ENCODE measurements at regions not wholly inside any gene's neighbourhood (a gene's known extent, or its start where the extent isn't known, plus 50 kb on each side); places are given as distances from the start of the nearest gene placed in this dataset.
A peak's percentile ranks its signal among the peaks of the same experiment; 100 is the strongest.

GRCh38 chr13:97901716-97902115 is 51.8 kb upstream of the IPO5 start:
- H2BK120ac ChIP-seq (ENCODE audit: low read depth, low read length): no peak overlapping the region
- CTCF ChIA-PET: interaction anchor here (0.6 to 1.1 kb wide), 3 partner anchors 10 to 516 kb away, joined by 4 to 5 read pairs (median 4); no protein-coding TSS in a partner anchor

More at GRCh38 chr13:97901716-97902115, 51.8 kb upstream of the IPO5 start:
- H4K5ac ChIP-seq (ENCODE audit: low read depth, low read length): no peak overlapping the region
- peaks cover 2% of the 10 kb centered on the region for H3K27me3 ChIP-seq (ENCODE audit: control insufficient read depth, insufficient read depth, low read length)
- no peak for TF ChIP-seq RAD21 (IDR thresholded peaks at IDR 0.05; ENCODE audit: low read length)
- TF ChIP-seq MXI1 (IDR thresholded peaks at IDR 0.05; ENCODE audit: borderline replicate concordance, low read depth, low read length): no peak
- no peak for TF ChIP-seq POLR2A (IDR thresholded peaks at IDR 0.05; ENCODE audit: low read depth, low read length)
- no peak for TF ChIP-seq RCOR1 (IDR thresholded peaks at IDR 0.05; ENCODE audit: insufficient replicate concordance, low read length)
- no peak for TF ChIP-seq CHD1 (IDR thresholded peaks at IDR 0.05; ENCODE audit: low read depth, low read length)
- no peak for TF ChIP-seq BHLHE40 (IDR thresholded peaks at IDR 0.05; ENCODE audit: low read depth, low read length)
- TF ChIP-seq MAZ (IDR thresholded peaks at IDR 0.05; ENCODE audit: borderline replicate concordance, low read depth, low read length): no peak
- TF ChIP-seq NFE2L2 (IDR thresholded peaks at IDR 0.05; ENCODE audit: low read depth, low read length): no peak
- no peak for TF ChIP-seq SMC3 (IDR thresholded peaks at IDR 0.05; ENCODE audit: low read depth, low read length)
- TF ChIP-seq FOS (IDR thresholded peaks at IDR 0.05; ENCODE audit: low read depth, low read length): no peak
- TF ChIP-seq CTCF (conservative IDR thresholded peaks at IDR 0.05; ENCODE audit: low read depth, low read length): no peak
- TF ChIP-seq, protein P1, sequence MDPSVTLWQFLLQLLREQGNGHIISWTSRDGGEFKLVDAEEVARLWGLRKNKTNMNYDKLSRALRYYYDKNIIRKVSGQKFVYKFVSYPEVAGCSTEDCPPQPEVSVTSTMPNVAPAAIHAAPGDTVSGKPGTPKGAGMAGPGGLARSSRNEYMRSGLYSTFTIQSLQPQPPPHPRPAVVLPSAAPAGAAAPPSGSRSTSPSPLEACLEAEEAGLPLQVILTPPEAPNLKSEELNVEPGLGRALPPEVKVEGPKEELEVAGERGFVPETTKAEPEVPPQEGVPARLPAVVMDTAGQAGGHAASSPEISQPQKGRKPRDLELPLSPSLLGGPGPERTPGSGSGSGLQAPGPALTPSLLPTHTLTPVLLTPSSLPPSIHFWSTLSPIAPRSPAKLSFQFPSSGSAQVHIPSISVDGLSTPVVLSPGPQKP (IDR thresholded peaks at IDR 0.05; ENCODE audit: borderline replicate concordance, low read depth, low read length): no peak
- TF ChIP-seq CEBPB (IDR thresholded peaks at IDR 0.05; ENCODE audit: low read depth, low read length): no peak
- TF ChIP-seq RFX5 (IDR thresholded peaks at IDR 0.05; ENCODE audit: low read depth, low read length): no peak
- TF ChIP-seq MAFK (IDR thresholded peaks at IDR 0.05; ENCODE audit: low read depth, low read length): no peak
- TF ChIP-seq, protein P2, sequence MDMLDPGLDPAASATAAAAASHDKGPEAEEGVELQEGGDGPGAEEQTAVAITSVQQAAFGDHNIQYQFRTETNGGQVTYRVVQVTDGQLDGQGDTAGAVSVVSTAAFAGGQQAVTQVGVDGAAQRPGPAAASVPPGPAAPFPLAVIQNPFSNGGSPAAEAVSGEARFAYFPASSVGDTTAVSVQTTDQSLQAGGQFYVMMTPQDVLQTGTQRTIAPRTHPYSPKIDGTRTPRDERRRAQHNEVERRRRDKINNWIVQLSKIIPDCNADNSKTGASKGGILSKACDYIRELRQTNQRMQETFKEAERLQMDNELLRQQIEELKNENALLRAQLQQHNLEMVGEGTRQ (IDR thresholded peaks at IDR 0.05; ENCODE audit: low read depth, low read length): no peak
- H2AK5ac ChIP-seq (ENCODE audit: low read depth, low read length): no peak overlapping the region
- H3K4me1 ChIP-seq (ENCODE audit: control insufficient read depth, insufficient read depth, low read length): no peaks in the 10 kb centered on the region
- no peaks in the 10 kb centered on the region for H3K36me3 ChIP-seq (ENCODE audit: control insufficient read depth, insufficient read depth, low read length)
- no peak overlapping the region for H3K4me2 ChIP-seq (ENCODE audit: low read depth, low read length)
- H2BK15ac ChIP-seq (ENCODE audit: low read depth, low read length): no peak overlapping the region
- H3K14ac ChIP-seq (replicated peaks; ENCODE audit: low read depth, low read length): no peak overlapping the region
- in situ Hi-C loops (cut with MboI; ENCODE audit: low sequenced_read_pairs) (no loop called here), dilution Hi-C loops (cut with HindIII; ENCODE audit: low sequenced_read_pairs, unreplicated experiment) (no loop called here), intact Hi-C loops (cut with micrococcal nuclease) (no loop called here)
- H3K9ac ChIP-seq (ENCODE audit: low read depth, low read length): no peak overlapping the region
- H2BK20ac ChIP-seq (ENCODE audit: low read depth, low read length): no peak overlapping the region
- no peak for ATAC-seq (ENCODE audit: low read depth)
- H3K23ac ChIP-seq (ENCODE audit: low read depth, low read length): no peak overlapping the region
- H3K79me1 ChIP-seq (ENCODE audit: low read depth in 1 of 2, low read length in 2 of 2): no peaks in the 10 kb centered on the region
- no peak overlapping the region for H3K18ac ChIP-seq (ENCODE audit: low read depth, low read length)
- no peak overlapping the region for H3K4me3 ChIP-seq (ENCODE audit: insufficient read depth, low read depth, low read length)
- 71% methylated on average over 1 of the region's 1 CpG; no CpG with 5 or more reads in 1 of the 2 experiments for WGBS, 2 experiments (ENCODE audit: extremely low coverage in 2 of 2, insufficient read length in 1 of 2)
- no peak for DNase-seq
- no TSS peak for BruUV-seq (replicated peaks)
- H3K9me3 ChIP-seq (ENCODE audit: control insufficient read depth, insufficient read depth, low read length): no peaks in the 10 kb centered on the region
- H3K27ac ChIP-seq (ENCODE audit: insufficient read depth, low read length): no peak overlapping the region
- H3K9me1 ChIP-seq (ENCODE audit: insufficient read depth, low read length): no peaks in the 10 kb centered on the region
- no peaks in the 10 kb centered on the region for H4K20me1 ChIP-seq (ENCODE audit: insufficient read depth, low read length)
- no peak overlapping the region for H3K56ac ChIP-seq (ENCODE audit: extremely low read depth, insufficient read depth, low read length)
- no peak overlapping the region for H4K91ac ChIP-seq (ENCODE audit: insufficient read depth, low read depth, low read length)
- no peak overlapping the region for H4K8ac ChIP-seq (ENCODE audit: low read depth in 2 of 2, low read length in 2 of 2)
- POLR2A ChIA-PET (ENCODE audit: unreplicated experiment): no interaction called here
- peak overlapping the region; percentile 8 for H2AFZ ChIP-seq (replicated peaks; ENCODE audit: low read length, poor library complexity)
- H3K4ac ChIP-seq (ENCODE audit: low read depth, low read length): no peak overlapping the region
- H2AK9ac ChIP-seq (replicated peaks; ENCODE audit: low read depth, low read length, poor library complexity): no peak overlapping the region
- no peak overlapping the region for H2BK5ac ChIP-seq (ENCODE audit: low read depth, low read length, poor library complexity, severe bottlenecking)
